ENCODE measurements at regions not wholly inside any gene's neighbourhood (a gene's known extent, or its start where the extent isn't known, plus 50 kb on each side); places are given as distances from the start of the nearest gene placed in this dataset.
"Not testable (repeated sequence)": the region's sequence is repeated elsewhere in the genome, so short reads cannot be mapped to it uniquely, and the experiment has no call there.

- H3K27ac ChIP-seq = not testable (repeated sequence)
These were observed 111.9 kb upstream of the RRN3 start for GRCh38 chr16:15205939-15206338.

GRCh38 chr16:15204571-15204970 lies 110.5 kb upstream of the RRN3 start:
- H3K27ac ChIP-seq = not testable (repeated sequence)

- H3K27ac ChIP-seq = not testable (repeated sequence)
These were observed 98.7 kb upstream of the RRN3 start for GRCh38 chr16:15192813-15193212.

GRCh38 chr16:15192197-15192596 lies 98.1 kb upstream of the RRN3 start:
- H3K27ac ChIP-seq = not testable (repeated sequence)

GRCh38 chr16:15189478-15189877 lies 95.4 kb upstream of the RRN3 start:
- not testable (repeated sequence) for H3K27ac ChIP-seq
